ENCODE measurements at regions not wholly inside any gene's neighbourhood (a gene's known extent, or its start where the extent isn't known, plus 50 kb on each side); places are given as distances from the start of the nearest gene placed in this dataset.
"Not testable (repeated sequence)": the region's sequence is repeated elsewhere in the genome, so short reads cannot be mapped to it uniquely, and the experiment has no call there.

DNA sequence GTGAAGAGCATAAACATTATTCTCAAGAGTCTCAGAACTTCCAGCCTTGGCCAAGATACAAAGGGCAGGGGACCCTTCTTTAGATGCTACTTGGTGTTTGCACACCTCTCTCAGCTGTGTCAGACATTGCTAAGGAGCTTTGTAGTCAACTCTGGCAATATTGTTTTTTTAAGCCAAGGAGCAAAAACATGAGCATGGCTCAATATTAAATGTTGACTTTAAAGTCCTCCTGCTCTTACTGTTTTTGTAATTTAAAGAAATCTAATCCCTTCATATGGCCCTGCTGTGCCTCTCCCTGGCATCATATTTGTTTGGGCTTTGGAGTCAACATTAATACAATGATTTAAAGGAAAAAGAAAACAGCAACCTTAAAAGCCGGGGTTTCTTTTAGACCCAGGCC lies 67.9 kb upstream of the TMEM170B start:
- no peak overlapping the region for H3K4me3 Mint-ChIP-seq
- TF ChIP-seq CTCF (IDR thresholded peaks at IDR 0.05): no peak
- H3K4me3 ChIP-seq (ENCODE audit: low read length): no peak overlapping the region
- DNase-seq (no peak), ATAC-seq (ENCODE audit: poor library complexity) (no peak)
- no peaks in the 10 kb centered on the region for H3K36me3 Mint-ChIP-seq (ENCODE audit: low read depth)
- H3K4me1 Mint-ChIP-seq (ENCODE audit: low read depth): no peaks in the 10 kb centered on the region
- H3K9me3 ChIP-seq (ENCODE audit: control insufficient read depth in 1 of 2, insufficient read depth in 1 of 2, low read length in 2 of 2): no peaks in the 10 kb centered on the region
- no peak overlapping the region for H3K27ac ChIP-seq (ENCODE audit: low read depth in 1 of 2, low read length in 2 of 2)
- intact Hi-C loops (cut with DNase I, micrococcal nuclease): no loop called here
- H3K27me3 Mint-ChIP-seq: no peaks in the 10 kb centered on the region
- no peaks in the 10 kb centered on the region for H3K36me3 ChIP-seq (ENCODE audit: insufficient read depth, low read length)
- CTCF ChIA-PET: interaction anchor here (1.2 kb wide), 1 partner anchor 27 kb away, joined by 3 read pairs; no protein-coding TSS in a partner anchor
- H3K4me1 ChIP-seq (ENCODE audit: insufficient read depth, low read length): no peaks in the 10 kb centered on the region
- POLR2A ChIA-PET: no interaction called here
- no peaks in the 10 kb centered on the region for H3K27me3 ChIP-seq (ENCODE audit: control insufficient read depth in 1 of 2, insufficient read depth in 2 of 2, low read length in 2 of 2)
- no peak overlapping the region for H3K27ac Mint-ChIP-seq
- H3K9me3 Mint-ChIP-seq: no peaks in the 10 kb centered on the region

GRCh38 chr6:11468271-11468670 lies 69.3 kb upstream of the TMEM170B start:
- H3K27me3 ChIP-seq (ENCODE audit: control insufficient read depth in 1 of 2, insufficient read depth in 2 of 2, low read length in 2 of 2); H3K36me3 Mint-ChIP-seq (ENCODE audit: low read depth); POLR2A ChIA-PET; intact Hi-C loops (cut with DNase I, micrococcal nuclease); DNase-seq; H3K4me3 ChIP-seq (ENCODE audit: low read length); H3K27ac ChIP-seq (ENCODE audit: low read depth in 1 of 2, low read length in 2 of 2); H3K9me3 ChIP-seq (ENCODE audit: control insufficient read depth in 1 of 2, insufficient read depth in 1 of 2, low read length in 2 of 2); H3K36me3 ChIP-seq (ENCODE audit: insufficient read depth, low read length); H3K4me3 Mint-ChIP-seq; H3K4me1 Mint-ChIP-seq (ENCODE audit: low read depth); H3K9me3 Mint-ChIP-seq; H3K27me3 Mint-ChIP-seq; ATAC-seq (ENCODE audit: poor library complexity); H3K27ac Mint-ChIP-seq; H3K4me1 ChIP-seq (ENCODE audit: insufficient read depth, low read length); CTCF ChIA-PET: not testable (repeated sequence)

GRCh38 chr6:11467364-11467763 lies 70.2 kb upstream of the TMEM170B start:
- TF ChIP-seq CTCF (IDR thresholded peaks at IDR 0.05): no peak
- no peaks in the 10 kb centered on the region for H3K36me3 Mint-ChIP-seq (ENCODE audit: low read depth)
- H3K27me3 ChIP-seq (ENCODE audit: control insufficient read depth in 1 of 2, insufficient read depth in 2 of 2, low read length in 2 of 2): no peaks in the 10 kb centered on the region
- H3K27ac ChIP-seq (ENCODE audit: low read depth in 1 of 2, low read length in 2 of 2): no peak overlapping the region
- H3K4me1 ChIP-seq (ENCODE audit: insufficient read depth, low read length): no peaks in the 10 kb centered on the region
- no peak overlapping the region for H3K4me3 Mint-ChIP-seq
- intact Hi-C loops (cut with DNase I, micrococcal nuclease): no loop called here
- H3K4me1 Mint-ChIP-seq (ENCODE audit: low read depth): no peaks in the 10 kb centered on the region
- no peak overlapping the region for H3K4me3 ChIP-seq (ENCODE audit: low read length)
- ATAC-seq (ENCODE audit: poor library complexity): no peak
- H3K9me3 Mint-ChIP-seq: no peaks in the 10 kb centered on the region
- H3K36me3 ChIP-seq (ENCODE audit: insufficient read depth, low read length): no peaks in the 10 kb centered on the region
- H3K27me3 Mint-ChIP-seq: no peaks in the 10 kb centered on the region
- H3K27ac Mint-ChIP-seq: no peak overlapping the region
- ChIA-PET POLR2A (no interaction called here), CTCF (no interaction called here)
- DNase-seq: no peak
- no peaks in the 10 kb centered on the region for H3K9me3 ChIP-seq (ENCODE audit: control insufficient read depth in 1 of 2, insufficient read depth in 1 of 2, low read length in 2 of 2)

DNA sequence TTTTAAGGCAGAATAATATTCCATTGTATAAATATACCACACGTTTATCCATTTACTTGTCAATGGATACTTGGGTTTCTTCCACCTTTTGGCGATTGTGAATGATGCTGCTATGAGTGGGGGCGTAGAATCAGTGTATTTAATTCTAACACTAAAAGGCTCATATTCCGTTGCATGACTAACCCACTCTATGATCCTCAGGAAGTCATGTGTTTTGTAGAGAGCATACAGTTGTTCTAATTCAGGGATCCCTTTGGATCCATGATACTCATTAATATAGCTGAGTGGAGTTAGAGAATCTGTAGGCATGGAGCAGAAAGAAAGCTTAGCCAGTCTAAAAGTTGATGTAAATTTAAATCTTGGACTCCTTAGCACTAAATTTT lies 74.2 kb upstream of the TMEM170B start:
- H3K27ac ChIP-seq (ENCODE audit: low read depth in 1 of 2, low read length in 2 of 2): no peak overlapping the region
- H3K27me3 Mint-ChIP-seq: no peaks in the 10 kb centered on the region
- H3K9me3 ChIP-seq (ENCODE audit: control insufficient read depth in 1 of 2, insufficient read depth in 1 of 2, low read length in 2 of 2): no peaks in the 10 kb centered on the region
- no peak overlapping the region for H3K4me3 ChIP-seq (ENCODE audit: low read length)
- H3K27me3 ChIP-seq (ENCODE audit: control insufficient read depth in 1 of 2, insufficient read depth in 2 of 2, low read length in 2 of 2): no peaks in the 10 kb centered on the region
- POLR2A ChIA-PET: no interaction called here
- CTCF ChIA-PET: no interaction called here
- TF ChIP-seq CTCF (IDR thresholded peaks at IDR 0.05): no peak
- H3K4me1 Mint-ChIP-seq (ENCODE audit: low read depth): peaks cover 19% of the 10 kb centered on the region
- ATAC-seq (ENCODE audit: poor library complexity) (no peak), DNase-seq (no peak)
- no peaks in the 10 kb centered on the region for H3K36me3 Mint-ChIP-seq (ENCODE audit: low read depth)
- H3K4me3 Mint-ChIP-seq: no peak overlapping the region
- H3K27ac Mint-ChIP-seq: no peak overlapping the region
- intact Hi-C loops (cut with DNase I, micrococcal nuclease): no loop called here
- H3K36me3 ChIP-seq (ENCODE audit: insufficient read depth, low read length): no peaks in the 10 kb centered on the region
- peaks cover 7% of the 10 kb centered on the region for H3K4me1 ChIP-seq (ENCODE audit: insufficient read depth, low read length)
- no peaks in the 10 kb centered on the region for H3K9me3 Mint-ChIP-seq
